HG03159 (cell line): ENCODE measurements at regions not wholly inside any gene's neighbourhood (a gene's known extent, or its start where the extent isn't known, plus 50 kb on each side); places are given as distances from the start of the nearest gene placed in this dataset.
"Not testable (repeated sequence)": the region's sequence is repeated elsewhere in the genome, so short reads cannot be mapped to it uniquely, and the experiment has no call there.

Experiments
- ATAC-seq: cut with Tn5 transposase; IDR thresholded peaks from one replicate; pipeline ENCODE4 v1.9.1; 2021; ENCODE audit warnings: mild to moderate bottlenecking, moderate library complexity; ENCODE audit not compliant: unreplicated experiment

DNA sequence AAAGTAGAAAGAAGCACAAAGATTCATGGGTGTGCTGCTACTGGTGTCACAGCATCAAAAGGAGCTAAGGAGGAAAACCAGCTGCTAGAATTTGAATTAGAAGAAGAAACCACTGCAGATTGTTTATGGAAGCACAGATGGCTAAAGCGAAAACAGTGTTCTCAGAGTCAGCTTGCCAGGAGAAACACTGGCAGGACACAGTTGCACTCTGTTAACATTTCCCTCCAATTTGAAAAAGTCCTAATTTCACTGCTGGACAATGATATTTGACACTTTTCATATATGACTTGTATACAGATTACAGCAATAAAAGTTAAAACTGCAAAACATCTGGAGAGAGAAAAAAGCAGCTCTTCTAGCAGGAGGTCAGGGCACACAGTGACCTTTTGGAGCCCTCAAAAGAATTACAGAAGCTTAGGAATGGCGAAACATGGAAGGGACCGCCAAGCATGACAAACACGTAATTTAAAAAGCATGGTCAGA lies 314.5 kb downstream of the COL12A1 start:
- ATAC-seq, result no peak

DNA sequence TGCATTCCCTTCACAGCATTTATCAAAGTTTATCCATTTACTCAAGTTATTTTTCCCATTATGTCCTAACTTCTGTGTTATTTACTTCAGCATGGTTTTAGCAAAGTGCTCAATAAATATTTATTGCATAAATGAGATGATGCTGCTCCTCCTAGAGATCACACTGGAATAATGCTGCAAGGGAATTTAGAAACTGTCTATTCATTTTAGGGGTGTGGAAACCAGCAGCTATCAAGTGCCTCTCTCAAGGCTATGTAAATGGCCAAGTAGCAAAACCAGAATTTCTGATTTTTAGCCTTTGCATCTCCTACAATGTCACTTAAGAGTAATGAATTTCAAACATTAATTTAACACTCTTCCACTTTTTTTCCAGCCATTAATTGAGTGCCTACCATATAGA lies 316.2 kb downstream of the COL12A1 start:
- ATAC-seq, result no peak

DNA sequence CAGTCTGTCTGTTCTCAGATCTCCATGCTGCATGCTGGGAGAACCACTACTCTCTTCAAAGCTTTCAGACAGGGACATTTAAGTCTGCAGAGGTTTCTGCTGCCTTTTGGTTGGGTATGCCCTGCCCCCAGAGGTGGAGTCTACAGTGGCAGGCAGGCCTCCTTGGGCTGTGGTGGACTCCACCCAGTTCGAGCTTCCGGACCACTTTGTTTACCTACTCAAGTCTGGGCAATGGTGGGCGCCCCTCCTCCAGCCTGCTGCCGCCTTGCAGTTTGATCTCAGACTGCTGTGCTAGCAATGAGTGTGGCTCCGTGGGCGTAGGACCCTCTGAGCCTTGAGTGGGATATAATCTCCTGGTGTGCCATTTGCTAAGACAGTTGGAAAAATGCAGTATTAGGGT lies 317.1 kb downstream of the COL12A1 start:
- ATAC-seq, result not testable (repeated sequence)

DNA sequence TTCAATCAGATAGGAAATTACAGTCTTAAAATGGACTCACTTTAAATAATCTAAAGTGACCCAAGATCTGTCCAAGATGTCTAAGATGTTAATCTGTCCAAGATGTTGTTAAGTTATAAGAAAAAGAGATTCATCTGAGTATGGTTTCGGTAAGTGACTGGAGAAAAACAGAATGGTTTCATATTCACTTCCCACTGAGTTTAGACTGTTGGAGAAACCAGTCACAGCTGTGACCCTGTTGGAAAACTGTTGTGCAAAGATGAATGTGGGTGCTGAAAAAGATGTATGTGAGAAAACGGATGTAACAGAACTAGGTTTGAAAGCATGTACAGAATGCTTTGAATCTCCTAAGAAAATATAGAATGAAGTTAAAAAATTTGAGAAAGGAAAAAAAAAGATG lies 325.9 kb downstream of the COL12A1 start:
- no peak for ATAC-seq

DNA sequence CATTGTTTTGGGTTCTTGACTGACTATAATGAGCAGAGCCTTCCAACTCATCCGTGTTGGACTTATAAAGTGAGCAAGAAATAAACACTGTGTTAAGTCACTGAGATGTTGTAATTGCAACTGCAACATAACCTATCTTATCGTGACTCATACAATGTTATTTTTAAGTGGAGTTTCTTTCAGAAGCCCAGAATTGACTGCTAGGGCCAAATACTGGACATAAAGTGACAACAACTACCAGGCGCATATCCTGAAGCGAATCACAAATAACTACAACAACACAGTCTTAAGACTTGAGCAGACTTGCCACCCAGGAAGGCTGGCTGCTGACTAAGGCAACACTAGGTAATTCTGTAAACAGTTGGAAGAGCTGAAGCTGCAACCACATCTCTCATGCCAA lies 326.6 kb downstream of the COL12A1 start:
- no peak for ATAC-seq

DNA sequence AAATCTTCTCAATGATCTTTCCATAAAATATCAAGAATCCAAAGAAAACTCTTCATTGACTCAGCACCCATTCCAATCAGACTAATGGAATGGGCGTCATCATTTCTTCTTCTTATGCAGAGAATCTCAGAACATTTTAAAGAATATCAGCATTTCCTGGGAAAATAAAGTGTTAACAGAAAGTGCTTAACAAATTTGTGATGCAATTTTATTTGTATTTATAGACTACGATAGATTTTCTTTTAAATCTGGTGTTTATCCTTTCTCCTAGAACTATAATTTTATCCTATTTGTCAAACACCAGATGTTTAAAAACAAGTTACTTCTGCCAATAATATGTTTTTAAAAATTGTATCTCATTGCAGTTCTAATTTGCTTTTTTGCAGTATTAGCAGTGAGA lies 330.7 kb downstream of the COL12A1 start:
- ATAC-seq, result no peak

DNA sequence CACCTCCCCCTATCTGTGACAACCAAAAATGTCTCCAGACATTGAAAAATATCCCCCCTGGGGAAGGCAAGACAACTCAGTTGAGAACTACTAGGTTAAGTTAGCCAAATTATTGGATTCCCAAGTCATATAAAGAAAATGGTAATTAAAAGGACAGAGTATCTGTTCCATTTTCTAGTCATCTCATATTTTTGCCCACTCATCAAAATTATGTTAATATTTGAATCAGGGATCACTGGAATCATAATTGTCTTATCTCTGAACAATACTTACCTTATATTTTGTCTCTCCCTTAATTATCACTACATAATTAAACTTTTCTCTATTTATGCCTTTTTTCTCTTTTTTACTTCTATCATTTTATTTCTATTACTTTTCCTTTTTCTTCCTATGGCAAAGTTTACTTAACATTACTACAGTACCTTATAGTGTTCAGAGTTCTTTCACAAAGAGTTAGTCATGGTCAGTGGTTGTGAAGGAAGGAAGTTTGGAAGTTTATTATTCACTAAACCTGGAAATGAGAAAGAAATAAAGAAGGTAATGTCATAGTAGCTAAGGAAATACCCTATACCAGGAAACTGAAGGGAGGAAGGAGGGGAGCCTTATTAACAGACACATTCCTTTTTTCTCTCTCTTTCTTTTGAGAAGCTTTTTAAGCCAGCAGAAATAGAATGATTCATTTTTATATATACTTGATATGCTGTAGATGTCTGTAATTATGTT lies 332.9 kb downstream of the COL12A1 start:
- ATAC-seq, result no peak

DNA sequence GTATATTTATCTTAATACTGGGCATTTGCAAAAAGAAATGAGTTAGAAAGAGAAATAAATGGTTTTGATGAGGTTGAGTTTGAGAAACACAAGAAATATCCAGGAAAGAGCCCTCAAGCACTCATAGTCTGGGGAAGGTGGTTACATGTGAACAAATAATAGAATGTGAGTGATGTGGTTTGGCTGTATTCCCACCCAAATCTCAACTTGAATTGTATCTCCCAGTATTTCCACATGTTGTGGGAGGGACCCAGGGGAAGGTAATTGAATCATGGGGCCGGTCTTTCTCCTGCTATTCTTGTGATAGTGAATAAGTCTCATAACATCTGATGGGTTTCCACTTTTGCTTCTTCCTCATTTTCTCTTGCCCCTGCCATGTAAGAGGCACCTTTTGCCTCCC lies 334.1 kb downstream of the COL12A1 start:
- ATAC-seq, result no peak

DNA sequence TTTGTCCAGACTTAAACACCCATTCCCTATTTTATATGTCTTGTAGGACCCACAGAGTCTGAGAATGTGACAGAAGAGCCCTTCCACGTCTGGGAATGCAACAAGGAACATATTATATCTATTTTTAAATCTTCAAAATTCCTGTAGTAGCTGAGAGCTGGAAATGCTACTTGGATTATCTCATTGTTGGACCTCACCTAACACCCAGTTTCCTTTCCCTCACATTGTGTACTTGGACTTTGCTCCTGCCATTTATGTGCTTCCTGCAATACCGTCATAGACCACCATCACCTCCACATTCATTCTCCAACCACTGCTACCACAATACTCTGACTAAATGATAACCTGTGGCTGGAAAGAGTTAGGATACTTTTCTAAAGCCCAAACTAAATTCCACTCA lies 335.4 kb downstream of the COL12A1 start:
- no peak for ATAC-seq

DNA sequence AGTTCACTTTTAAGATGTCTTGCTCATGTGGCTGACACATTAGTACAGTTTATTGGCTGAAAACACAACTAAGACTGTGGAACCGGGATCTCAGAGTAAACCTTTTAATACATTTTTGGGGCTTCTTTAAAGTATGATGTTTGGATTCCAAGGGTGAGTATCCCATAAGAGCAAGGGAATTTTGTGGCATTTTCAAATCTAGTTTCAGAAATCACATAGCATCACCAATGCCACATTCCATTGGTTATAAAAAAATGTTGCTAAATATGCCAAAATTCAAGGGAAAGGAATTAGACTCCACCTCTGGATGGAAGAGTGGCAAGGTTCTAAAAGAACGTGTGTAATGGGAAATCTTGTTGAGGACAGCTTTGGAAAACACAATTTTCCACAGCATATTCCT lies 338.6 kb downstream of the COL12A1 start:
- ATAC-seq, result no peak

DNA sequence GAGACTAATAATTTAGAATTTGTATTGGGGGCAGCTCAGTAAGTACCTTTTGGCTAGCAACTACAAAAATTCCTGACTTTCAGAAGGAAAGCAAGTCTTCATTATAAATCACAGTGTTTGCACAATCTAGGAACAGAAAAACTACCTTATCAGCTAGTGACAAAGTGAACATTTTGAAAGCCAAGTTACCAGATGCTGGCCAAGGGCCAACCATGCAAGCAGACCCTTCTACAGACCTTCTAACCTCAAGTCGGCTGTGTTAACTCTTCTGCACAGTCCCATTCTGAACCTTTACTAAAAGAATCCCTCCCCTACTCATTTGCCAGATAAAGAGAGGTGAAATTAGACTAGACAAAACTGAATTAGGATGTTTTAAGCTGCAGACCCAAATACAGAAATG lies 341.9 kb downstream of the COL12A1 start:
- no peak for ATAC-seq

DNA sequence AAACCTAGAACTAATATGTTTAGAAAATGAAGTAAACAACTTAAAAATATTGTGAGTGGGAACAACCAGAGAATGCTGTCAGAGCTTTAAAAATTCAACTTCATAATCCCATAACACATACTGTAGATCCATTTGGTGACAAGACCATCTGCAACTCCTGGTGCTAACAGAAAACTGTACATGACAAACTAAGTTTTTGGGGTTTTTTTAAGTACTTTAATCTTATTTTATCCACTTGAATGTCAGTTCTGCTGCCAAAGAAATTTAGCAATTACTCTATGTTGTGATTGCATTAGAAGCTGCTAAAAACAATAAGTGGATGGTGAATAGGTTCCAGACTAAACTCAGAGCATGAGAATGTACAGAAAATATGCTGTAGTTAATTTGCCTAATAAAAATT lies 345.4 kb downstream of the COL12A1 start:
- ATAC-seq, result no peak

DNA sequence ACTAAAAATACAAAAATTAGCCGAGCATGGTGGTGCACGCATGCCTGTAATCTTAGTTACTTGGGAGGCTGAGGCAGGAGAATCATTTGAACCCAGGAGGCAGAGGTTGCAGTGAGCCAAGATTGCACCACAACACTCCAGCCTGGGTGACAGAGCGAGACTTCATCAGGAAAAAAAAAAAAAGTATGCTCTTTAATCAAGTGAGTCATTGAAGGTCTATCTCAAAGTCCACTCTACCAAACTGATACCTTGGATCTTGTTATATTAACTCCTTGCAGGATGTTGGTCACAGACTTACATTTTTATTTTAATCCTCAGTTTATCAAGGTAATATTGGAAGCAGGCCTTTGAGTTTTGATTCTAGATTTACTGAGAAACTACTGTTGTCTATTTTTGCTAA lies 348.7 kb downstream of the COL12A1 start:
- no peak for ATAC-seq

DNA sequence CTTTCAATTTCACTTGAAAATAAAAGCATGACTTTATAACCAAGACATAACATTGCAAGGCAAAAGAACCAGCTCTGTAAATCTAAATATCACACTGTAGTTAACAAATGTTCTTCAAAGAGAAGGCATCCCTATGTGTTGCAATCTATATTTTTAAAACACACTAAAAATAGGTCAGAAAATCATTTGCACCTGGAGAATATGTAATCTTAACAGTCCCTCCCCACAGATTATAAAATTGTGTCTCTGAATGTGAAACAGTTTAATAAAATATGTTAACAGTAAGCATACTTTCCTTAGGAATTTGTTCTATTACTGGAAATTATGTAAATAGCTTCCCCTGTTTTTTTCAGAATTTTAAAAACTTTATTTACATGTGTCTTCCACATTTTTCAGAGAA lies 351.9 kb downstream of the COL12A1 start:
- ATAC-seq, result no peak

DNA sequence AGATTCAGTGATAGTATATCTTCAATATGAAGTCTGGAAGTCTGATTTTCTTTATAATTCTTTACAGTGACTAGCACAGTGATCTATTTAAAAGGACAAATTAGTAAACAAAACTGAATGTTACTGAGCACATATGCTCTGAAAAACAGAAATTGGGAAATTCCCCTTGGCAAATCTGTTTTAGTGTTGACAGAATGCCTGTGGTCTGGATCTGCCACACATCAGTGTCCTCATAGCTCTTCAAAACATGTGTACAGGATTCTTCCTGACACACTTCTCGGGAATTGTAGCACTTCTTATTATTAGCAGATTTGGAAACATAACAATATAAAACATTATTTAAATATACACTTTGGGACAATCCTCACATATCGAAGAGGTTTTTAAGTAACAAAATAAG lies 354.3 kb downstream of the COL12A1 start:
- no peak for ATAC-seq

DNA sequence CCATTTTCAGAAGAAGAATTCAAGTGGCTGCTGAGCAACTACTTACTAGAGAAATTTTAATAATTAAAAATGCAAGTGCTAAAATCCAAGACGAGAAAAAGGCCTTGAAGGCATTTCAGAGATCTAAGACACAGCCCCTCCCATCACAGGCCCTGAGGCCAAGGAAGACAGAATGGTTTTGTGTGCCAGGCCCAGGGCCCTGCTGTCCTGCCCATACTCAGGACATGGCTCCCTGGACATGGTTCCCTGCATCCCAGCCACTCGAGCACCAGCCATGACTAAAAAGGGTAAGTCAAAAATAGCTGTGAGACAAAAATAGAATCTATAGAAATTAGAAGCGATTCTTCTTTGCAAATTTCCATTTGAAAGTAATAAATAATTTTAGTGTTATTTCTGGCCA lies 364.9 kb downstream of the COL12A1 start:
- ATAC-seq, result no peak

DNA sequence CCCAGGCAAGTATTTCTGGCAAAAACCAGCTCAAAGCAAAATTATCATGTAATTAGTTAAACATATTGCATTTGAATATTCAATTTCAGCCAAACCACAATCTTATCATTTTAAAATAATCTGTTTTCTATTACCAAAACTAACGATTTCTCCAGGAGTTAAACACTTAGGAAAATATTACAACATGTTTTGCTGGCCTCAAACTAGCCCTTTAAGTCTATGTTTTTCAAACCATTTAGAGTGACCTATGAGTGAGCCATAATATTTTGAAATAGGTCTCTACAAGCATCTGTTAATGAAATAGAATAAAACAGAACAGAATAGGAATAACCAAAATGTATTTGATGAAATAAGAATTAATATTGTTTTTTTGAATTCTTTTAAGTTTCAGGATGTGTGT lies 370.9 kb downstream of the COL12A1 start:
- no peak for ATAC-seq

DNA sequence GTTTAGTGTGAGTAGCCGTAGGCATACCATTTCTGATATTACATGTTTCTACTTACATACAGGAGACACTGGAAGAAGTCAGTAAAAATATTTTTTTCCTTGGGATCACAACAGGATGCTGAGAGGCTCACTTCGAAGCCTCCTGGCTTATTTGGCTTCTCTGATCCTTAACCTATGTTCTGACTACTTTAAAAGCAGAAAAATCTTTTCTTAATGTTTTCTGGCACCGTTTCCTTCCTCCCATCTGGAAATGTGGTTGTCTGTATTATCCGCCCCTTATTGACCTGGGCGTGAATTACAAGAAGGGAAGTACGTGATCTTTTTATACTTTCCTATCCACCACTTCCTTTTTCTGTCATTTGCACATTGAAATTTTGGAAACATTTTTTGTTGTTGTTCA lies 379.6 kb downstream of the COL12A1 start:
- no peak for ATAC-seq

DNA sequence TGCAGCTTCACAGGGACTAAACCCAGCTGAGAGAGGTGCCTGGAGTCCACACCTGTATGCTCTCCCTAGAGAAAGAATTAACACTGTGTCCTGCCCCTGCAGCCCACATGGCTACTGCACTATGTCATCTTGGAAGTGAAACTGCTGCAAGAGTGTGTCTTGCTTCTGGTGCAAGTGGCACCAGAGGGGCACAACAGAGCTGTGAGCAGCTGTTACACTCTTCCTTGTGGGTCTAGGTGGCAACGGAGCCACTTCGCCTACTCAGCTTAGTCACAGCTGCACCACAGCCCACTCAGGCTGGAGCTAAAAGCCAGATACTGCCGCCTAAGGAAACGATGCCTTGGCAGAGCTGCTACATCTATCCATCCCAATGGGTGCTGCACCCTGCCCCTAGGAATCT lies 391.4 kb downstream of the COL12A1 start:
- ATAC-seq, result no peak

DNA sequence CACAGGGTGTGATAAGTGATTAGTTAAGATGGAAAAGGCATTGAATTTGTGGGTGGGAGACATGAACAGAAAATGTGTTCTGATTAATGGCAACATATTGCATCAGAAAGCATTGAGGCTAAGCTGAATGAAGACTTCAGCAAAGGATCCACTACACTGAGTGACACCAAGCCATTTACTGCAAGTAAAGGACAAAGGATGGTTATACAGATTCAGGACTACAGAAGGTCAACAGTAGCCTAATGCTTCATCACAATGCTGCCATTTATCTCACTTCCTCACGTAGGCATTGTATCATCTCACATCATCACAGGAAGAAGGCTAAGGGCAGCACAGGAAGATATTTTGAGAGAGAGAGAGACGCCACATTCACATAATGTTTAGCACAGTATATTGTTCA lies 398.2 kb downstream of the COL12A1 start:
- no peak for ATAC-seq

DNA sequence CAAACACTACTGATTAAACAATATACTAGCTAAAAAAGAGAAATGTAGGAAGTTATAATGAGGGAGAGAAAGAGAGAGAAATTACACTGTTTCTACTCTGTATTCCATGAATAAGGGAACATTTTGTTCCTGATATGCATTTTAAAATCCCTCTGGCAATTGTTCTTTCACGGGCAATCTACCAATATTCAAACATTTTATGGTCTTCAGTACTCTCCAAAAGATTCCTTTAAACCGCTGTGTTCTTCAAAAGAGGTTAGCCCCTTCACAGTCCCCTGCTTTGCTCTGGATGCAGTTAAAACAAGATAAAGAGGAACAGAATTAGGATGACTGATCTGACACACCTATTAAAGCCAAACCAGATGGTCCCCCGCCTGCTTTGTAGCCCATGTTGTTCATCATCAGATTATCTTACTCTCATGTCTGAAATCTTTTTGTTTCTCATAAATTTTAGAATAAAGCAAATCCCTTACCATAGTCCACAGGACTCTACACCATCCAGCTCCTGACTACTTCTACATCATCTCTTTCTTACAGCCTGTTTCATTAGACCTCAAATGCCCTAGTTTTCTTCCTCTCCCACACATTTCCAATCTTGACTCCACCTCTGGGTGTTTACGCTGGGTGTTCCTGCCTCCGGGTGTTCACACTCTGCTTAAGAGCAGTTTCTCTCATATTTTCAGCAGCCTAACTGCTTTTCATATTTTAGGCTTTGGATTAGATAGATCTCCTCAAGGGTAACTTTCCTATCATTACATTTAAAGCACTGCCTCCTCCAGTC lies 399.7 kb downstream of the COL12A1 start:
- ATAC-seq, result no peak

DNA sequence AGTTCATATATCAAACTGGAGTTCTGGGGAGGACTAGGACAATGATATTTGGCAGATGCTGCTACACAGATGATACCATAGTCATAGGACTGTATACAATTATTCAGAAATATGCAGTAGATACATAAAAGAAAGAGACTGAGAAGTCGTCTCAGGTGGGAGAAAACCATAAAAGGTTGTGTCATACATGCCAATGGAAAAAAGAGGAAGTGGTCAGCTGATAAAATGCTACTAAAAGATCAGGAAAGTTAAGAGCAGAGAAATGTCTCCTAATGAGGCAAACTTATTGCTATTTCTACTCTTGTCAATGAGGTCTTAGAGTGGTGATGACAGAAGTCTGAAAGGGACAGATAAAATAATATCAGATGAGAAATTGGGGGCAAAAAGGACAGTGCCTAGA lies 407.6 kb downstream of the COL12A1 start:
- ATAC-seq, result no peak

DNA sequence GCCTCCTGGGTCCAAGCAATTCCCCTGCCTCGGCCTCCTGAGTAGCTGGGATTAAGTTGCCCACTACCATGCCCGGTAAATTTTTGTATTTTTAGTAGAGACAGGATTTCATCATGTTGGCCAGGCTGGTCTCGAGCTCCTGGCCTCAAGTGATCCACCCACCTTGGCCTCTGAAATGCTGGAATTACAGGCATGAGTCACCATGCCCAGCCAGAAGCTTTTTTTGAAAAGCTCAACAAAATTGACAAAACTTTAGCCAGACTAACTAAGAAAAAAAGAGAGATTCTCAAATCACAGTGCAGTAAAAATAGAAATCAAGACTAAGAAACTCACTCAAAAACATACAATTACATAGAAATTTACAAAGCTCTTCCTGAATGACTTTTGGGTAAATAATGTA lies 420.6 kb downstream of the COL12A1 start:
- no peak for ATAC-seq
